ENCODE measurements at regions not wholly inside any gene's neighbourhood (a gene's known extent, or its start where the extent isn't known, plus 50 kb on each side); places are given as distances from the start of the nearest gene placed in this dataset.
"Not testable (repeated sequence)": the region's sequence is repeated elsewhere in the genome, so short reads cannot be mapped to it uniquely, and the experiment has no call there.

DNA sequence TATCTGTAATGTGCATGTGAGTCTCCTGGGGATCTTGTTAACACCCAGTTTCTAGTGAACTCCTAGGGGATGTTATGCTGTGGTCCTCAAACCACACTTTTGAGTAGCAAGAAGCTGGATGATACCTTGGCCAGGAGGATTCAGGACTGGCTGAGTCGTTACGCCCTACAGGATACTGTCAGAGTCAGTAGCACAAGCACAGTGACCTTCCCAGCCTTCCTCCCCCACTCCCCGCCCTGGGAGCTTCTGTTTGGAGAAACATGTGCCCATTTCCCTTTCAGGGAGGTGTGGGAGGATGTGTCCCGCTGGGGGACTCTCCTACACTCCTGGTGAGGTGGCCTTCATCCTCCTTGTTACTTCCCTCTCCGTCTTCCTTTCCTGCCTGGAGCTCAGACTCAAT lies 76.4 kb upstream of the TRPM1 start:
- no peak for DNase-seq (ENCODE audit: low read depth in 3 of 3, low spot score in 2 of 3)

DNA sequence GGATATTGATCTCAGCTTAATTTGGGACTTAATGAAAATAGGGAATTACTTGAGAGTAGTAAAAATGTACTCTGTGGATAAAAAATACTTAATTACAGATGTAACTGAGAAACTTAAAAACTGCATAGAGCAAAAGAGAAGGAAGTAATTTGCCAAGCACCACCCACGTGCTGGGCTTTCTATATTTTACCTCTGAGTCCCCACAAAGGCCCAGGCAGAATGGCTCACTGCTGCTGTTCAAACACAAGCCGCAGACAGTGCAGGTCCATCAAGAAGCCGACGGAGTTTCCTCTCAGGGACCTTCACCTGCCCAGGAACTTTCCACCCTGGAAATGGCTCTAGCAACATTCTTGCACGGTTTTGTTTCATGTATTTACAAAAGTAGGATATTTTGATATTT lies 77.2 kb upstream of the TRPM1 start:
- DNase-seq (ENCODE audit: low read depth in 3 of 3, low spot score in 2 of 3) = no peak

DNA sequence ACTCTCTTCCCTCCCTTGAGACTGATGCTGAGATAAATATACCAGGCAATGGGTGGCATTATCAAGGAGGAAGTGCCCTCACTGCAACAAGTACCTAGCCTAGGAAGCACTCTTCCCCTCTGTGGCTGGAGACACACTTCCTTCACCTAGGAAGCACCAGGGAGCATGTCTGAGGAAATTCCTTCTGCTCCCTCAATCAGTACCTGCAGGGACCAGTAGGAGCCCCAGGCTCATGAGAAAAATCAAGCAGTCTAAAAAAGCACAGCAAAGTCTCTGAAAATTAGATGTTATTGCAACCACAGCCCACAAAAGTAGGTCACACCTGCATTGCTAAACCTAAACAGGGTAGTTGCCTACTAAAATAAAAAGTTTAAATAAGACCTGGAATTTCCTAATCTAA lies 78.2 kb upstream of the TRPM1 start:
- no peak for DNase-seq (ENCODE audit: low read depth in 3 of 3, low spot score in 2 of 3)

DNA sequence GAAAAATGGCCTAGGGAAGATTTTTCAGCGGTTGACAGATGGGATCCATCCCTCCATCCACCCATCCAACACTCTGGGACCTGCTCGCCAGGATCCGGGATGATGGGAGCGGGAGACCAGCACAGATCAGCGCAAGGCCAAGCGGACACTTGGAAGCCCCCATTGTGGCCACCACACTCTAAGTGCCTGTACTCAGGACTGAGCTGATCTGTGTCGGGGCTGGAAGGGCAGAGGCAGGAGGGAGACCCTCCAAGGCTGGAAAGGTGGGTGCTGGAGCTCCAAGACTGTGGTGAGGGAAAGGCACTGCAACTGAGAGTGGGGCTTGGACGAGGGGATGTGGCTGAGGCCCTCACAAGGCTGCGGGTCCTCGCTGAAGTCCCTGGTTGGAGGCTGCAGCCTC lies 91.8 kb upstream of the TRPM1 start:
- DNase-seq (ENCODE audit: low read depth in 3 of 3, low spot score in 2 of 3) = no peak

GRCh38 chr15:31195871-31196270 lies 94.3 kb upstream of the TRPM1 start:
- no peak for DNase-seq (ENCODE audit: low read depth in 3 of 3, low spot score in 2 of 3)

DNA sequence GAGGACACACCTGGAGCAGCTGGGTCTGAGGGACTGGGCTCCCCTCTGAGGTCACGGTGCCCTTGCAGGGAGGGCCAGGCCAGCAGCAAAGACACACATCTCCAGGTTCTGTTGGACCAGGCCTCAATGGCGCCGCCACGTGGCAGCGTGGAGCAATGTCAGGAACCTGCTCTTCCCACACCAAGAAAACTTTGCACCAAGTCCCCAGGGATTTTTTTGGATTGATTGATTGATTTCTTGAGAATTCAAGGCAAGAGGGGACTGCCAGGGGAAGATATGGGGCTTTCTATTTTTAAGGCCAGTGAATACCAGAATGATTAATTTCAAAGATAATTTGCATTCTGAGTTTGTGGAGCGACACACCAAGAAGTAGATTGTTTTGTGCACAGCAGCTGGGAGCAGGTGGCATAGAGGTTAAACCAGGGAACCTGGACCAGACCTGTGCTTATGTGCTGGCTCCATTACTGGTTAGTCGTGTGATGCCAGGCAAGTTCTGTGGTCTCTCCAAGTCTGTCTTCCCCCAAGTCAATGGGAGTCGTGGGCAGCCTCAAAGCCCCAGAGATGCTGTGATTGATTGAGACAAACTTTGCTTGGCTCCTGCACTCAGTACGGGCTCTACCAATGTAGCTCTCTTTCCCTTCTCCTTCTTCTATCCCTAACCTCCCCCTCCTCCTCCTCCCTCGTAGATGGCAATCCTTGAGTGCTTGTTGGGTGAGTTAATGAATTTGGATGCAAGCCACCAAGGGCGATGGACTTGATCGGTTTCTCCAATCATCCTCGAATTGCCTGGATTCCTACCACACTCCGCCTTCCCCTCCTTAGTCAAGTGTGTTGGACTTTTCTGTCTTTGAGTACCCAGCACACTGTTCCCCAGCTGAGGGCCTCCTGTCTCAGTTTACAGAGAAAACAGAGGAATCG lies 96.2 kb upstream of the TRPM1 start:
- DNase-seq (ENCODE audit: low read depth in 3 of 3, low spot score in 2 of 3) = no peak

- peak in 2 of 3 donors; percentile 44 to 60 for DNase-seq (ENCODE audit: low read depth in 3 of 3, low spot score in 2 of 3)
These were observed 99.2 kb upstream of the TRPM1 start for GRCh38 chr15:31200735-31201151.

DNA sequence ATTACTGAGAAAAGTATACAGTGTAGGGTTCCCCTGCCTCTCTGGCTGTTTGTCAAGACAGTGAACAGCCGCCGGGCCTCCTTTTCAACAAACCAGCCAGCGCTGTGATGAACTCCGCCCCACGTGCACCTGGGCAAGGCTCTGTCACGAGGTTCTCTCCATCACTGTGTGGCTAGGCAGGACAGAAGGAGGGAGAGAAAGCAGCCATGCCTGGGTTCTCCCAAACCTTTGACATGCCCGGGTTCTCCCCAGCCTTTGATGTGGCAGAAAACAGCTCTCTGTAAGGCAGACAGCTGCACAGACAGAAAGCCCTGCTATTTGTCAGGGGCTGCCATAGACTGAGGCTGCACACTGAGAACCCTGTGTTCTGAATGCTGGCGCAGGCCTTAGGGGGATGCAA lies 101.4 kb upstream of the TRPM1 start:
- no peak for DNase-seq (ENCODE audit: low read depth in 3 of 3, low spot score in 2 of 3)

DNA sequence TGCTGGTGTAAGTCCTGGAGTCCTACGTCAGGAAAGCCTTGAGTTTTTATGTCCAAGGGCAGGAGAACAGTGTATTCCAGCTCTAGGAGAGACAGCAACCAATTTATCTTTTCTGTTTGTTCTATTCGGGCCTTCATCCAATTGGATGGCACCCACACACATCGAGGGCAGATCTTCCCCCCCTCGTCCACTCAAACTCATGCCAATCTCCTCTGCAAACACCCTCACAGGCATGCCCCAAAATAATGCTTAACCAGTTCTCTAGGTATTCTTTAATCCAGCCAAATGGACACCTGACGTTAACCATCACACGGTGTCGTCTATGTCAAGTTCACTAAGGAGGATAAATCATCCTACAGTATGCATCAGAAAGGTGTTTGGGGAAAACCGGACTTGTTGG lies 102.5 kb upstream of the TRPM1 start:
- DNase-seq (ENCODE audit: low read depth in 3 of 3, low spot score in 2 of 3) = no peak

DNA sequence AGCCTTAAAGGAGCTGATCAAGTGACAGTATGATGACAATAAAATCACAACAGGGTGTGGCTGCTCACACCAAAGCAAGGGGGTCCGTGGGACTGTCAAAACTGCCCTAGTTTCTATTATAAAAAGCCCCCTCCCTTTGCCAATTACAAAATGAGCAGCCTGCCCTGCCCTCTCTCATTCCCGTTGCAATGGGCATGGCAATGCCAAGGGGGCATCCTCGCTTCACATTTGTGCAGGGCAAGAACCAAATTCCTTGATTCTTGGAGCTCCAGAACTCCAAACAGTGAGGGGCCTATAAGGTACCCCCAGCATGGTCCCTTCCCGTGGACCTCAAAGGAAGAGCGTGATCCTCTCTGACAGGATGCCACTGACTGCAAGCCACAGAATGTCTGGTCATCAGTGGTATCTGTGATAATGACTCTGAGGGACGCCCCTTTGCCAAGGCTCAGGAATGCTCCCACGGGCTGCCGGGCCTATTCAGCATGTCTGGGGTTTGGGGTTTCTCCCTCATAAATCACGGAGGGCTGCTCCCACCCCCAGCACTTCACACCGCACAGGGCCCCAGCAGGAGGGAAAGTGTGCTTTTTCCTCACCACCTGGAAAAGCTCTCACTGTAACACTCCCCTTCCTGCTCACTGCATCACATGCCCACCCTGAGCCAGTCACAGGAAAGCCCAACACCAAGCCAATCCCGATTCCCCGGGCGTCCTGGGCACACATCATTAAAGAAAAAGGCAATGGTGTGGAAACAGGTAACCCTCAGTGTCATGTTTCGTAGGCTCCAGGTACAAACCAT lies 105.1 kb upstream of the TRPM1 start:
- DNase-seq (ENCODE audit: low read depth in 3 of 3, low spot score in 2 of 3) = peak in 1 of 3 donors; percentile 30

DNA sequence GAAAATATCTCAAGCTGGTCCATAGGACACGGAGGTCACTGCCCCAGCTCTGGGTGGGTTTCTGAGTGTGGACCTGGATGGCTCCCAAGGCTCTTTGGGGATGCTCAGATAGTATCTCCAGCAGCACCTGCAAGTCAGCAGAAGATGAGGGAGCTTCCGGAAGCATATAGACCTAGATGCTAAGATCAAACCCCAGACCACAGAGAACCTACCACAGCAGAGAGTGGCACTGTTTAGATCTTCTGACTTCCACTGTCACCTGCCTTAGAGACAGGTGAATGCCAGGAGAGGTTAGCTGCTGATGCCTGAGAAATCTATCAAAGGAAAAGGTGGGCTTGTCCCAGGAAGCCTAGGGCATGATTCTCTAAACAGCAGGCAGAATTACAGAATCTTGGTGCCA lies 105.7 kb upstream of the TRPM1 start:
- no peak for DNase-seq (ENCODE audit: low read depth in 3 of 3, low spot score in 2 of 3)

- not testable (repeated sequence) for DNase-seq (ENCODE audit: low read depth in 3 of 3, low spot score in 2 of 3)
These were observed 106.3 kb upstream of the TRPM1 start for GRCh38 chr15:31207861-31208260.

GRCh38 chr15:31208817-31209216 lies 107.3 kb upstream of the TRPM1 start:
- DNase-seq (ENCODE audit: low read depth in 3 of 3, low spot score in 2 of 3) = no peak

- no peak for DNase-seq (ENCODE audit: low read depth in 3 of 3, low spot score in 2 of 3)
These were observed 109.8 kb upstream of the TRPM1 start for GRCh38 chr15:31211353-31211752.

DNA sequence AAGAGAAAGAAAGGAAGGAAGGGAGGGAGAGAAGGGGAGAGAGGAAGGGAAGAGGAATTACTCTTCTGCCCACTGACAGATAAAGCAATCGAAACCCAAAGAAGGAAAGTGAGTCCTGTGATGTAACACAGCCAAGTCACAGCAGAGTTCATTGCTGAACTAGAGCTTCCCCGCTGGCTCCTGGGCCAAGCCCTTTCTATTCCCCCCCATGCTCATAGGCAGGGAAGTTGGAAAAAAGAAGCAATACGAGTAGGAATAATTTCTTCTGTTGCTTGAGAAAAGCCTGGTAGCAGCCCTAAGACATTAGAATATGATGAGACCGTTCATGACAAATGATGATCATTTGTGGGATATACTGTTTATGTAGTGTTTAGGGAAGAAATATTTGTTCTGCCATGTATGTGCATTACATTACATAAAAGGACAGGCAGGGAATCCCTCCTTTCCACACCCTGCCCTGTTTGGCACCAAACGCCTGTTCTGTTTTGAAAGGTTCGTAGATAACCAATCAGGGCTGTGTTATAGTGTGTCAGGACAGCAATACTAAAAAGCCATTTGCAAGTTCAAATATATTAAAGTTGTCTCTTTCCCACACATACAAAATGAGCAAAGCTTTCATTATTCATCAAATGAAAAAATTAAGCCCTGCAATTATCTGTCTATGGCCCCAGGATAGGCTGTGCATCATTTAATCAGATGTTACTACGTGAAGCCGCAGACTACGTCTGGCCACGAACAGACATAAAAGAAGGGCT lies 111.0 kb upstream of the TRPM1 start:
- no peak for DNase-seq (ENCODE audit: low read depth in 3 of 3, low spot score in 2 of 3)

- DNase-seq (ENCODE audit: low read depth in 3 of 3, low spot score in 2 of 3) = no peak
These were observed 112.3 kb upstream of the KLF13 start for GRCh38 chr15:31214158-31214863.

DNA sequence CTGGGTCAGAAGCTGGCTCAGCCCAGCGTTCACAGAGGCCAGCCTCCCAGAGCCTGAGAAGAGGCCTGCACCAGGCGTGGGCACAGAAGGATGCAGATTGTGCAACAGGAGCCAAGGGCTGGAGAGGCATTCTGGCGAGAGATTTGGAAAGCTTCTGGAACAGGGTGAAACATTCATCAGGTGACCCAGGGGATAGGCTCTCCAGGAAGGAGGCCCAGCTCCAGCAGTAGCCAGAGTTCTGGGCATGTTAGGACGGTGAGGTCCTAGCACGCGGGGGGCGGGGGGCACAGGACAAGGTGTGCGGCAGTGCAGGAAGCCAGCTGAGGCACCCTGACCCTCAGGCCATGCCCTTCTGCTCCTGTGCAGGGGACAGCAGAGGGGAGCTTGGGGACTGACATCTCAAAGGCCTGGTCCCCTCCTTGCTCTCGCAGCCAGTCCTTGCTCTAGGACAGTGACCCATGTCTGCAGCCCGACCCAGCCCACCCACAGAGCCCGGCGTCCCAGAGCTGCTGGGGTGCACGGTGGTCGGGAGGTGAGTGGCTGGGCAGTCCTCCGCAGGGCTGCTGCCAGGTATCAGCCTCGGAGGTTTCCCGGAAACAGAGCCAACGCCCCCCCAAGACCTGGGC lies 111.7 kb upstream of the KLF13 start:
- DNase-seq (ENCODE audit: low read depth in 3 of 3, low spot score in 2 of 3) = no peak

DNA sequence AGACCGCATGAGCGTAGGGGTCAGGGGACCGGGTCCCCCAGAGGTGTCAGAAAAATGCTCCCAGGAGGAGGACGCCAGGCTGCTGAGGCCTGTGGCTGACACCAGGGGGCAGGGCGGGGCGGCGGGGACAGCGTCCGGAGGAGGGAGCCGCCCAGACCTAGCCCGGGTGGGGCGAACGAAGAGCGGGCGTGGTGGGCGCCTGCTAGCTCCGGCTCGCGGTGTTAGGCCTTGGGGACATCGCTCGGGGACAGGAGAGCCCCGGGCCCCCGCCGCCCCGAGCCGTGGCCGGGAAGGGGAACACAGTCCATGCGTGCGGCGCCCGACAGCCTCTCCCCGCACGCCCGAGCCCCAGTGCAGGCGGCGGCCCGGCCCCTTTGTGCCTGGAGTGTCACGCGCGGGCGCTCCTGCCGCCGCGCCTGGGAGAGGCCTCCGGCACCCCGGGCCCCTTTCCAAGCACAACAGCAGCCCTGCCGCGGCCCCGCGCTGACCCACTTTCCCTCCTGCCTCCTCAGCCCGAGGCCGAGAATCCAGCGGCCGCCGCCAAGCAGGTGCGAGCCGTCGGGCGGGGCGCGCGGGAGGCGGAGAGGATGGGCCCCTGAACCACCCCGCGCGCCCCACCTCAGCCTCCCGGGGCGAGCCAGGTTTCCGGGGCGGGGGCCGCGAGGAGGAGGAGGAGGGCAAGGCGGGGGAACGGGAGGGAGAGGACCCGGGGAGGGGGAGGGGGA lies 111.0 kb upstream of the KLF13 start:
- peak in 2 of 3 donors; percentile 51 for DNase-seq (ENCODE audit: low read depth in 3 of 3, low spot score in 2 of 3)

GRCh38 chr15:31216215-31216911 lies 110.3 kb upstream of the KLF13 start:
- peak in 2 of 3 donors; percentile 36 to 41 for DNase-seq (ENCODE audit: low read depth in 3 of 3, low spot score in 2 of 3)
